ENCODE measurements at regions not wholly inside any gene's neighbourhood (a gene's known extent, or its start where the extent isn't known, plus 50 kb on each side); places are given as distances from the start of the nearest gene placed in this dataset.

GRCh38 chr2:21314322-21314835, 190.6 kb downstream of the TDRD15 start:
- TF ChIP-seq EZH2 (IDR thresholded peaks at IDR 0.05; ENCODE audit: low read length, missing control alignments) (no peak), CTCF (conservative IDR thresholded peaks at IDR 0.05 in 1 of 2, IDR thresholded peaks at IDR 0.05 in 1 of 2; ENCODE audit: low read depth in 1 of 2, low read length in 2 of 2) (no peak)
